T-helper 1 cell treated with Interleukin-12 subunit alpha and Interleukin-12 subunit beta and Interleukin-4 antibody, amounts not matched to agents 30 ng/mL and 1 ng/mL, for 36 hours (primary cell): ENCODE measurements at regions not wholly inside any gene's neighbourhood (a gene's known extent, or its start where the extent isn't known, plus 50 kb on each side); places are given as distances from the start of the nearest gene placed in this dataset.

Experiments
- intact Hi-C: fragments of 100-400 bp; cut with micrococcal nuclease; formaldehyde crosslinking; loops from one replicate; pipeline ENCODE4 v1.15.1; 2024

- intact Hi-C loops: no loop called here
Observed at GRCh38 chr2:60603533-60604190, 50.2 kb upstream of the BCL11A start.

- intact Hi-C loops: no loop called here
Observed at GRCh38 chr2:60604486-60605064, 51.1 kb upstream of the BCL11A start.

- intact Hi-C loops: no loop called here
Observed at GRCh38 chr2:60605866-60606265, 52.4 kb upstream of the BCL11A start.

GRCh38 chr2:60608679-60609078 lies 55.2 kb upstream of the BCL11A start:
- intact Hi-C loops: no loop called here

GRCh38 chr2:60612033-60612432 lies 58.6 kb upstream of the BCL11A start:
- intact Hi-C loops: no loop called here

- intact Hi-C loops: no loop called here
Observed at GRCh38 chr2:60614319-60614718, 60.9 kb upstream of the BCL11A start.

- intact Hi-C loops: no loop called here
Observed at GRCh38 chr2:60621688-60622429, 68.4 kb upstream of the BCL11A start.

GRCh38 chr2:60623040-60623439 lies 69.6 kb upstream of the BCL11A start:
- intact Hi-C loops: no loop called here

GRCh38 chr2:60627412-60627811 lies 74.0 kb upstream of the BCL11A start:
- intact Hi-C loops: no loop called here

GRCh38 chr2:60628026-60628425 lies 74.6 kb upstream of the BCL11A start:
- intact Hi-C loops: no loop called here

- intact Hi-C loops: no loop called here
Observed at GRCh38 chr2:60628615-60629304, 75.3 kb upstream of the BCL11A start.

GRCh38 chr2:60629305-60629662 lies 75.8 kb upstream of the BCL11A start:
- intact Hi-C loops: no loop called here

- intact Hi-C loops: no loop called here
Observed at GRCh38 chr2:60629801-60630385, 76.4 kb upstream of the BCL11A start.

GRCh38 chr2:60633615-60634014 lies 80.2 kb upstream of the BCL11A start:
- intact Hi-C loops: no loop called here

GRCh38 chr2:60634438-60634837 lies 81.0 kb upstream of the BCL11A start:
- intact Hi-C loops: no loop called here

GRCh38 chr2:60641811-60642788 lies 88.6 kb upstream of the BCL11A start:
- intact Hi-C loops: loop anchor here (2.0 kb wide), 1 partner anchor 1879 kb away; no protein-coding TSS in a partner anchor

GRCh38 chr2:60643747-60644146 lies 90.3 kb upstream of the BCL11A start:
- intact Hi-C loops: loop anchor here (2.0 kb wide), 1 partner anchor 1881 kb away; no protein-coding TSS in a partner anchor

GRCh38 chr2:60644951-60645350 lies 91.5 kb upstream of the BCL11A start:
- intact Hi-C loops: no loop called here

- intact Hi-C loops: no loop called here
Observed at GRCh38 chr2:60648191-60648590, 94.7 kb upstream of the BCL11A start.

- intact Hi-C loops: no loop called here
Observed at GRCh38 chr2:60649721-60650120, 96.3 kb upstream of the BCL11A start.
